GM19468 (cell line): ENCODE measurements at regions not wholly inside any gene's neighbourhood (a gene's known extent, or its start where the extent isn't known, plus 50 kb on each side); places are given as distances from the start of the nearest gene placed in this dataset.

Experiments
- ATAC-seq: cut with Tn5 transposase; IDR thresholded peaks from one replicate; pipeline ENCODE4 v1.9.1; 2021; ENCODE audit warnings: mild to moderate bottlenecking, moderate library complexity, moderate number of reproducible peaks; ENCODE audit not compliant: unreplicated experiment; ENCODE audit errors: extremely low read depth

GRCh38 chr5:167871091-167871490 is 420.4 kb upstream of the WWC1 start:
- no peak for ATAC-seq

- ATAC-seq: no peak
Observed at GRCh38 chr5:167872791-167873190, 418.7 kb upstream of the WWC1 start.

GRCh38 chr5:167877114-167877722 is 414.2 kb upstream of the WWC1 start:
- ATAC-seq: no peak

GRCh38 chr5:167877924-167878323 is 413.5 kb upstream of the WWC1 start:
- ATAC-seq: no peak

DNA sequence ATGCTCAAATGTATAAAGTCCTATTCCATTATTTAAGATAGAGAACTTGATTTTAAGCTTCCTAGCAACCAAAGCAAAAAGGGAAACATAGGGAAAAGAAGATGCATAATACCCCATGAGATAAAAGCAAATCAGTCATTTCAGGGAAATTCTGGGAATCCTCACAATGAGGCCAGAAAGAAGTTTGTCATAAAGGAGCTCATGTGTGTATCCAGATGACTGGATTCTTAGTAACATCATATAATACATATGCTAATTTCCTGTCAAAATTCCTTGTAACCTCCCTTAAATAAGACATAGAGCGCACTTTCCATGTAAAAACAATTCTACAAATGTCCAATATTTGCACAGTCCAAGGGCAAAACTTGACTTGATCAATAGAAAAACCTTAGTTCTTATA is 411.0 kb upstream of the WWC1 start:
- ATAC-seq: no peak

DNA sequence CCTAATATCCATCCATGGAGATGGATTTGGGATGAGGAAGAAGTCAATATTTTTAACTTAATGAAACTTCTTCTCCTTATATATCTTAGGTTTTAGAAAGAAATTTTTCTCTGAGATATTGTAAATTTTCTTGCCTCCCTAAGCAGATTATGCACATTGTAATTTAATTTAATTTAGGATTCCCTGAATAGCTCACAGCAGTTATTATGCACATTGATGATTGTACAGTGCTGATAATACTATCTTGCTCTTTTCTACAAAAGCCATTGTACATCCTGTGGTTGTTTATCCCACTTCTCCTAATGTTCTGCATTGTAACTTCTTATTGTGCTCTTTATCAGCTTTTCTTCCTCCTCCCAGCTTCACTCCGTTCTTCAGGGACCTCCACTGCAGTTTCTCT is 410.4 kb upstream of the WWC1 start:
- no peak for ATAC-seq

- no peak for ATAC-seq
Observed at GRCh38 chr5:167886196-167886595, 405.2 kb upstream of the WWC1 start.

DNA sequence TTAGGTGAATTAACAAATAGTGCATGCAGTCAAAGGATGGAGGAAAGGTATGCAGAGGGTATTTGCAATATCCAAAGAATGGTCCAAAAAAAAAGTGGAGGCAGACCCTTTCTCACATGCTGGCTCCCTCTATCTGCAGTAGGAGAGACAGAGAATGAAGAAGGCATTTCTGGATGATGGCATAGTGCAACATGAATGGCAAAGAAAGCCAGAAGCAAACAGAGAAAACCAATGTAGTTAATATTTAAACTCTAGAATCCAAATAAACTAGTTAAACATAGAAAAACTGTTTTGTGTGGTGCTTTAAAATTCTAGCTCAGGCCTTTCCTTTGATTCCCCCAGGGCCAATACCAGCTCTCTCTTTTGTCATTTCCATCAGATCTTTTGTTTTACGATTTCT is 403.1 kb upstream of the WWC1 start:
- ATAC-seq: no peak

- ATAC-seq: no peak
Observed at GRCh38 chr5:167889276-167889675, 402.2 kb upstream of the WWC1 start.

GRCh38 chr5:167892352-167893115 is 398.9 kb upstream of the WWC1 start:
- no peak for ATAC-seq

GRCh38 chr5:167893271-167893670 is 398.2 kb upstream of the WWC1 start:
- ATAC-seq: no peak

DNA sequence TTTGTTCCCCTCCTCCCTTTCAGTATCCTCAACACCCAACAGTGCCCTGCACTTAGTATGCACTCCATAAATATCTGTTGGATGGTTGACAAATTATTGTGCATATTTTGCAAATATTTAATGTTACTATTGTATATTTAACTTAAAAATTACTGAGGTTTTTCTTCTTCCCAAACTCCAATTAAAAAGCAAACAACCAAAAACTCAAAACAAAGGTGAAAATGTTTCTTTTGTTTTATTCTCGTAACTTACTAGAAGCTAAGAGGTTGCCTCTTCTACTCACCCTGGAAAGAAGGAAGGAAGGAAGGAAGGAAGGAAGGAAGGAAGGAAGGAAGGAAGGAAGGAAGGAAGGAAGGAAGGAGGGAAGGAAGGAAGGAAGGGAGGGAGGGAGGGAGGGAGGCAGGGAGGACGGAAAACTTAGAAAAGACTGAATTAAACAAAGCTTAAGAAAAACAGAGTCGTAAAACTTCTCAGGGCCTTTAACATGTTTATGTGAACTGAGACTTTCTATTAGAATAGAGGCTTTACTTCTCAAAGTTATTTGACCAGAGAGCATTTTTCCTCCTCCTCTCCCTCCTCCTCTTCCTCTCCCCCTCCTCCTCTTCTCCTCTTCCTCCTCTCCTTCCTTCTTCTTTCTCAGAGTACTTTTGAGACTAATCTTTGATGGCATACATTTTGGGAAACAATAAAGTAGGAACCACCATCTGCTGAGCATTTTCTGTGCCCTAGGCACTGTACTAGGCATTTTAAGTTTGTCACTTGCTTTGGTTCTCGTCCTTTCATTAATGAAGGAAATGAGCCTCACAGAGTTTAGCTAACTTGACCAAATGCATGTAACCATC is 396.6 kb upstream of the WWC1 start:
- no peak for ATAC-seq

- ATAC-seq: no peak
Observed at GRCh38 chr5:167895899-167896659, 395.4 kb upstream of the WWC1 start.

DNA sequence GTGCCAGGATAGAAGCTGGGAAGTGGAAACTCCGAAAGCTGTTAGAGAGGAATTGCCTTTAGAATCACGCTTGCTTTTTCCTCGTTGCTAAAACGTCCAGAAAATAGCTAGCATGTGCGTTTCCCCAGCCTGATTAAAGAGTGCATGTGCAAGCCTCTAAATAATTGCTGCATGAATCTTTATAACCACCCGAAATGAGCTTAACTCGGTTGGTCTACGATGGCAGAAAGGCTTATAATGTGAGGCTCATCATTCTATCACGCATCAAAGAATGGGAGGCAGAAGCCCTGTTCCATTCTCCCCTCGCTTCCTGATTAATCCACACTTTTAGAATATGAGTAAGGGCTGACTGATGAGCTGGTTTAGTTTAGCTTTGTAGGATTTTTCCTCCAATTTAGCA is 394.6 kb upstream of the WWC1 start:
- no peak for ATAC-seq

DNA sequence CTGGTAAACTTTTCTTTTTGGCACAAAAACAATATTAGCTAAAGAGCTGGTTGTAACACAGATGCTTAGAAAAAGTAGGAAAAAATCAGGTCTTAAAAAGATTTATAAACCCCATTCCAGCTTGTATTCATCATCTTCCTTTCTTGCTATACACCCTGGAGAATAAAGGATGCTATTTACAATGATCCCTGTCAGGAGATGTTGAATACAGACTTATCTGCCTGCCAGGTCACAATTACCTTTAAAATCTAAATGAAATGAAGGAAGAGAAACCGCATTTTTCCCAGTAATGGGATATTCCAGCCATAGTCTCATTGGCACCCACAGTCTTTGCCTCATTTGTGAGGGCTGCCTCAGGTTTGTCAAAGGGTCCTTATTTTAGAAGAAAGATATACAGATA is 394.1 kb upstream of the WWC1 start:
- ATAC-seq: no peak

DNA sequence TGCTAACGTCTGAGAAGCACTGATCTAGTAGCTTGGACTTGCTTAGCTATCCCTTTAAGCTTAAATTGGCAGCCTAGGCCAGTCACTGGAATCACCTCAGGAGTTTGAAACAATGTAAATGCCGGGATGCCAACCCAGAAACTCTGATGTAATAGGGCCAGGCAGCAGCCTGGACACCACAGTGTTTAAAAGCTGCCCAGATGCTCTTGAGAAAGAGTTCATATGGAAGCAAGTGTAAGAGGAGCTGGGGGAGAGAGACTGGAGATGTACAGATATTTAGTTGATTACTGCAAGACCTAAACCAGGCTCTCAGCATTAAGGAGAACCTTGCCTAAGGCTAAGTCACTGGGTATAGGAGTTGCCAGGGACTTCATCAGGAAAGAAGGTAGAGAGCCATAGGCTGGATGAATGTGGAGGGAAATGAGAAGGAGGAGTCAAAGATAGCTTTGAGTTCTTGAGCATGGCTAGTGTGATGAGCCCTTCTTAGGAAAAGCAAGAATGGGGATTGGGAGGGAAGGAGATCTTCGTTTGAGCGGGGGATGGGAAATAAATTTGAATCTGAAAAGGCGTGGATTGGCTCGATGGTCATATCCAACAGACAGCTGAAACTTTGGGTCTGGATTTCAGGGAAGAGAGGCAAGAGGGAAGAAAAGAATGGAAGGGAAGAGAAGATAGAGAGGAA is 392.9 kb upstream of the WWC1 start:
- no peak for ATAC-seq

DNA sequence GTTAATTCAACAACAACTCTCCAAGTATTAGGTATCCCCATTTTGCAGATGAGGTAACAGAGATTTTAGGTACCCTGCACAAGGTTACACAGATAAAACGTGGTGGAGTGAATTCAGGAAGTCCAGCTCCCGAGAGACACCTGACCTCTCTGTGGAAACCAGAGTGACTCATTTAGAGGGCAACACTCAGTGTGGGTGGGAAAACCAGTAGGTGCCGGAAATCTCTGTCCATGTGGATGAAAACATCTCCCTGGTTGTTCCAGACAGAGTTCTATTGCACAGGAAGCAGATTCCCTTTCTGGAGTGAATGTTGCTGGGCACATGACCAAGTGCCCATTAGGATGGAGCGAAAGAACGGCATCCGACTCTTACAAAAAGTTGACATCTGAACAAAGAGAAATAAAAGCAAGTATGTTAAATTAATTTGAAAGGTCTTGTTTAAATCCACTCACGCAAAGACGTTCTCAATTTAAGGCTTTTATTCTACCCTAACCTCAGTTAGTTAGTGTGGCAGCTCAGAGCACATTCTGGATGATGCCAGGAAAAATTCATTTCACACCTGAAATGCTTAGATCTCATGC is 391.9 kb upstream of the WWC1 start:
- ATAC-seq: no peak

DNA sequence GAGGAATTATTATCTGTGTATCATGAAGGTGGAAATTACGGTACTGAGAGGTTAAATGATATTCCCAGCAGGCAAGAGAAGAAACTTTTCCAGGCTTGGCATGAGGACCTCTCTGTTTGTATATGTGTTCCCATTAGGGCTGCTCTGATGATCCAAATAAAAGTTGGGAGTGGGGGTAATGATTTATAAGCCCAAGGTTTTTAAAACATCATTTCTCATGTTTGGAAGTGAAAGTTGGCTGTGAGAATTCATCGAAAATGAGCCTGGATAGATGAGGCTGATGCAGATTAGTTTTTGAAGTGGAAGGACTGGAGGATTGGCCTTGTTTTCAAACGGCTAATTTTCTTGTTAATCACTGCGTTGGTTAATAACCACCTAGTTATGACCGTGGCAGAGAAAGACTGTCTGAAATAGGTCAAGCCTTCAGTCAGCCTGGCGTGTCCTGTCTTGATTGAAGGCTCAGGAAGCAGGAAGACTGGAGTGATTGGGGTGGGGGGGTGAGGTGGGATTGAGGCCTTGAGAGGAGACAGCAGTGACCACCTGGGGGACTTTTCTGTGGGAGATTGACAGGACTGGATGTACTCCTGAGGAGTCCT is 391.0 kb upstream of the WWC1 start:
- no peak for ATAC-seq

GRCh38 chr5:167902298-167902697 is 389.1 kb upstream of the WWC1 start:
- no peak for ATAC-seq
